ENCODE measurements at regions not wholly inside any gene's neighbourhood (a gene's known extent, or its start where the extent isn't known, plus 50 kb on each side); places are given as distances from the start of the nearest gene placed in this dataset.
"Not testable (repeated sequence)": the region's sequence is repeated elsewhere in the genome, so short reads cannot be mapped to it uniquely, and the experiment has no call there.

- intact Hi-C loops (cut with DNase I; ENCODE audit: low total_unique reads) = no loop called here
- no peak for DNase-seq
- no peaks in the 10 kb centered on the region for H3K36me3 ChIP-seq
- peak overlapping the region in 2 of 8 donors; percentile 56 to 58 for H3K27ac ChIP-seq
- no peaks in the 10 kb centered on the region for H3K27me3 ChIP-seq (replicated peaks in 1 of 7)
- no peak overlapping the region for H3K4me3 ChIP-seq
- peaks cover 0 to 26% (median 6%) of the 10 kb centered on the region in 6 donors for H3K4me1 ChIP-seq
- 73 to 91% (median 81%) methylated on average over 3 of the region's 3 CpGs for WGBS, 5 donors
- no peaks in the 10 kb centered on the region for H3K9me3 ChIP-seq
- TF ChIP-seq CTCF (IDR thresholded peaks at IDR 0.05 in 8 of 11, conservative IDR thresholded peaks at IDR 0.05 in 3 of 11) = no peak
- no peak for TF ChIP-seq POLR2A (IDR thresholded peaks at IDR 0.05)
- TF ChIP-seq POLR2AphosphoS5 (IDR thresholded peaks at IDR 0.05) = no peak
These were observed 56.8 kb upstream of the LANCL2 start for GRCh38 chr7:55308186-55308929.

GRCh38 chr7:55309040-55309991 is 55.8 kb upstream of the LANCL2 start:
- WGBS, 5 donors = 57 to 73% (median 63%) methylated on average over 17 of the region's 17 CpGs
- H3K36me3 ChIP-seq = no peaks in the 10 kb centered on the region
- H3K4me1 ChIP-seq = peaks cover 0 to 26% (median 6%) of the 10 kb centered on the region in 6 donors
- TF ChIP-seq CTCF (IDR thresholded peaks at IDR 0.05 in 8 of 11, conservative IDR thresholded peaks at IDR 0.05 in 3 of 11) = no peak
- no peak for TF ChIP-seq POLR2A (IDR thresholded peaks at IDR 0.05)
- TF ChIP-seq POLR2AphosphoS5 (IDR thresholded peaks at IDR 0.05) = no peak
- no peaks in the 10 kb centered on the region for H3K27me3 ChIP-seq (replicated peaks in 1 of 7)
- intact Hi-C loops (cut with DNase I; ENCODE audit: low total_unique reads) = no loop called here
- no peak overlapping the region for H3K4me3 ChIP-seq
- no peaks in the 10 kb centered on the region for H3K9me3 ChIP-seq
- DNase-seq = peak; percentile 75
- peak overlapping the region in 4 of 8 donors; percentile 8 to 58 (median 34) for H3K27ac ChIP-seq

- 72 to 83% (median 75%) methylated on average over 8 of the region's 8 CpGs for WGBS, 5 donors
- no peak for DNase-seq
- Histone ChIP-seq H3K4me1 (peaks cover 0 to 26% (median 6%) of the 10 kb centered on the region in 6 donors), H3K9me3 (no peaks in the 10 kb centered on the region), H3K36me3 (no peaks in the 10 kb centered on the region), H3K4me3 (no peak overlapping the region), H3K27me3 (replicated peaks in 1 of 7) (peaks cover 0 to 5% (median 0%) of the 10 kb centered on the region in 7 donors), H3K27ac (no peak overlapping the region)
- intact Hi-C loops (cut with DNase I; ENCODE audit: low total_unique reads) = no loop called here
- TF ChIP-seq POLR2A (IDR thresholded peaks at IDR 0.05) (no peak), CTCF (IDR thresholded peaks at IDR 0.05 in 8 of 11, conservative IDR thresholded peaks at IDR 0.05 in 3 of 11) (no peak), POLR2AphosphoS5 (IDR thresholded peaks at IDR 0.05) (no peak)
These were observed 54.7 kb upstream of the LANCL2 start for GRCh38 chr7:55310287-55311025.

- intact Hi-C loops (cut with DNase I; ENCODE audit: low total_unique reads); H3K27ac ChIP-seq; H3K27me3 ChIP-seq (replicated peaks in 1 of 7); DNase-seq; H3K36me3 ChIP-seq; H3K4me3 ChIP-seq; H3K9me3 ChIP-seq: not testable (repeated sequence)
- WGBS, 5 donors = 85 to 94% (median 92%) methylated on average over 12 to 27 of the region's 27 CpGs; no CpG with 5 or more reads in 1 of the 5 donors
- H3K4me1 ChIP-seq = peaks cover 0 to 26% (median 6%) of the 10 kb centered on the region in 6 donors
These were observed 53.2 kb upstream of the LANCL2 start for GRCh38 chr7:55311892-55312291.

GRCh38 chr7:55313671-55314070 is 51.5 kb upstream of the LANCL2 start:
- not testable (repeated sequence) for H3K36me3 ChIP-seq
- 80 to 91% (median 90%) methylated on average over 5 of the region's 5 CpGs for WGBS, 5 donors

More at GRCh38 chr7:55313671-55314070, 51.5 kb upstream of the LANCL2 start:
- DNase-seq; H3K27me3 ChIP-seq (replicated peaks in 1 of 7); H3K4me3 ChIP-seq; intact Hi-C loops (cut with DNase I; ENCODE audit: low total_unique reads); H3K9me3 ChIP-seq; H3K27ac ChIP-seq: not testable (repeated sequence)
- peaks cover 0 to 21% (median 4%) of the 10 kb centered on the region in 6 donors for H3K4me1 ChIP-seq

Data from spleen (tissue), 11 donors.